Stimulated activated CD8-positive, alpha-beta memory T cell treated with anti-CD3 and anti-CD28 coated beads, Interleukin-2, amount 100 ng/mL, for 1 hour (primary cell): ENCODE measurements at regions not wholly inside any gene's neighbourhood (a gene's known extent, or its start where the extent isn't known, plus 50 kb on each side); places are given as distances from the start of the nearest gene placed in this dataset.

Source experiments
- DNase-seq, 2 donors: peaks; one replicate each; pipeline ENCODE4 v3.0.0-alpha.2; 2020; ENCODE audit warnings: low read depth in 2 of 2

- DNase-seq: no peak
These were observed 649.4 kb downstream of the NPHP4 start for GRCh38 chr1:5342830-5343229.

DNA sequence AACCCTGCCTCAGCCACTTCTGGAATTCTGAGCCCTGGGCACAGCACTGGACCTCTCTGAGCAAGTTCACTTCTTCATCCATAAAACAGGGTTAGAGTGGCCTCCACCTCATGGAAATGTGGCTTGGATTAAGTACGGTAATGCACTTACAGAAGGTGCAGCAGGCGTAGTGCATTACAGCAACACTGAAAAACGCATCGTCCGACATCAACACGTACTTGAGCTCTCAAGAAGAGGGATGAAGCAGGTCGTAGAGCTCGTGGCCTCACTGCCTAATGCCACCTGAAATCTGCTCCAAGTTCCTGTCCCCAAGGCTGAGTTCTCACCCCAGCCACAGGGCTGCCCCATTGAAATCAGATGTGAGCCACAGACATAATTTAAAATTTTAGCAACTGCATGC, 650.1 kb downstream of the NPHP4 start:
- DNase-seq: no peak

- no peak for DNase-seq
These were observed 650.8 kb downstream of the NPHP4 start for GRCh38 chr1:5341471-5341870.

DNA sequence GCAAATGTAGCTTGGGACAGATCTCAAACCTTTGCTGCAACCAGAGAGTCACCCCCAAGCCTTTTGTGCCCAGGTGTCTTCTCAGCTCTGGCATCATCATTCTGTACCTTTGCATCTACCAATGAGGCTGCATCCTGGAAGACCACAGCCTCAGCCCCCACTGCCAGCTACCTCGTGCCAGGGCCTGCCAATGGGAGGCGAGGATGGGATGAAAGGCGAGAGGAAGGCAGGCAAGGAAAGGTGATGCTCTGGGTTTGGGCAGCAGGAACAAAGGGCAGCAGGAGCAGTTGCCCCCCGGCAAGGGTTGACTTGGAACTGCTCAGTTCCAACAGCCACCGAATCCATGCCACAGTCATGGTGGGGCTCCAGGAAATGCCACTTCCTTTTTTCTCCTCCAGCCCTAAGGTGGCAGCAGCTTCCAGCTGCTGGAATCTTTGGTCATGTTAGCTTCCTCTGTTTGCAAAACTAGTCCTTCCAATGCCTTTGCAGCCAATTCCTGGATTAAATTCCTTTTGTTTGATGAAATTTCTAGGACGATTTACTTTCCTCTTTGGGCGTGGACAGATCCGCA, 651.6 kb downstream of the NPHP4 start:
- no peak for DNase-seq

- no peak for DNase-seq
These were observed 653.8 kb downstream of the NPHP4 start for GRCh38 chr1:5338466-5338865.

DNA sequence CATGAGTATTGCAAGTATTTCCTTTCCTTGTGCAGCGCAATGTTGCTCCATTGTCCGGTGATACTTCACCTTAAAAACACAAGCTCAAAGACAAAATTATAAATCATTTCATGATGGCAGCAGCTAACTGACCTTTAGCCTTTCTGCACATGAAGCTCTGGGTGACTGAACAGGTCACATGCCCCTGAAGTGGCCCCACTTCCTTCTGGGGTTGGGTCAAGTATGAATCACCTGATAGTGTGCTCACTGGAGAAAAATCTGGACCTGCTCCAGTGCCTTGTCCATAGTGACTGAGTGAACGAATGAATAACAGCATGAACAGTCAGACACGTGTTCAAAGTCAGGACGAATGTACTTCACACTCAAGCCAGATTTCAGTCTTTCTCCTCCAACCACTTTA, 658.9 kb downstream of the NPHP4 start:
- no peak for DNase-seq

DNA sequence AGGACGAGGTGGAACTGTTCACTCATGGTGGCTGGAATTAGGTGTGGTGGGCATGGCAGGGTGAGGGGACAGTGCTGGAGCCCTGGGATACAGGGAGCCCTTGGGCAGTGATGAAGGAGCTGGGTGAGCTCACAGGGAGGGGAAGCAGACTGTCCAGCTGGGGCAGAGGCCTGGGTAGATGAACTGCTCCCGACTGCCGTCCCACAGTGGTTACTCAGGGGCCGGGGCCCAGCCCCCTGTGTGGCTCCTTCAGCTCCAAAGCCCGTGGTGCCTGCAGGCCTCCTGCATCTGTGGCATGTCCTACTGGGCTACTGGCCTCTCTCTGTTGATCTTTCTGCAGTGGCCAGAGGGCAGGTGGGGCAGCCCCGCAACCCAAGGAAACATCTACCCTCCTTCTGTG, 661.1 kb downstream of the NPHP4 start:
- DNase-seq: no peak

GRCh38 chr1:5329068-5329739, 663.0 kb downstream of the NPHP4 start:
- DNase-seq: no peak

- no peak for DNase-seq
These were observed 667.3 kb downstream of the NPHP4 start for GRCh38 chr1:5324883-5325282.

DNA sequence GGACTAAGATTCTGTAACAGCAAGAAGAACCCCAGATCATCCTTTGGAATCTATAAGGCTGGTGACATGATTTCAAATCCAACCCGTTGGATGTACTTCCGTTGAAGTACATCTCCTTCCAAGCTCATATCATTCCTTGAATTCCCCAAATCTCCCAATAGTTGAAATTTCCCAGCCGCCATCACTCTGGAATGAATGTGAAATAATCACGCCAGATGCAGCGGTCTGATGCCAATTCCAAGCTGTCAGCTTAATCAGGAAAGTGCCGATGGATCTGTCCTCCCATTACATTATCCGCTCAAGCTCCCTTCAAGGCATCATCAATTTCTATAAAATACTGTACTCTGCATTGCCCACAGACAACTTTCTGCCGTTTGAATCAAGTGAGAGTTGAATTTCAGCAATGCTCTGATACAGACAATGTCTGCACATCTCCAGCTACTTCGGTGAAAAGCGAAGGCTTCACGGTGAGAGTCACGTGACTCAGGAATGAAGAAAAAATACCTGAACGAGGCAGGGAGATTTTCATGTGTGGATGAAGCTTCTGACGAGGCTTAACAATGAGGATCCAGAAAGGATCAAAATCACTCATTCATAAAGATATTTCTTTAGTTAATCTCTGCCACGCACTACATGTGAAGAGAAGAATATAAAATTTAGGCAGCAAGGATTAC, 663.9 kb downstream of the AJAP1 start:
- no peak for DNase-seq

- DNase-seq: no peak
These were observed 663.0 kb downstream of the AJAP1 start for GRCh38 chr1:5317391-5317790.

DNA sequence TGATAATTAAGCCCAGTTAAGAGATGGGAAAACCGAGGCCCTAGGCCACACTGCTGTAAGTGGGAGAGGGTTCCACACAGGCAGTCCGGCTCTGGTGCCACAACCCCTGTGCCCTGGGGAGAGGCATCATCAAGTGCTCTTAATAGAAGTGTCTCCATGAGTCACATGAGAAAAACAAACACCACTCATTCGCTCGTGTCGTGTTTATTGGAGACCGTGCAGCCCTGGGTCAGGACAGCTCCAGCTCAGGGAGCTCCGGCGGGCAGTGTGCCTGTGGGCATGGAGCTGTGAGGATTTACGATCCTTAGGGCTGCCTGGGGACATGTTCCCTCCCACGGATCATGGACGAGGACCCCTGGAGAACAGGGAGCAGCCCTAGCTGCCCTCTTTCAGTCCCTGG, 658.5 kb downstream of the AJAP1 start:
- DNase-seq: no peak

DNA sequence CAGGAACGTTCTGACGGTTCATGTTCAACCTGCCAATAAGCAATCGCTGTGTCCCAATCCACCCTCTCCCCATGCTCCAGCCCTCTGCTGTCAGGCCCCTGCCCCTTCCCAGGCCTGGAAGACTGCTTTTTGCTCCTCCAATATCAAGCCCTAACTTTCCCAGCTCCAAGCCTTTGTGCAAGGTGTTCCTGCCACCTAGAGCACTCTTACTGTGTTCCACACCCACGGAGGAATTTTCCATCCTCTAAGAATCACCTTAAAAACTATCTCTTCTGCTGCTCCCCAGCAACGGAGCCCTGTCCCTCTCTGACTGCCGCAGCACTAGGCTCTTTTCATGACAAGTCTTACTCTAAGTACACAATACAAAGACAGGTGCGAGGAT, 657.9 kb downstream of the AJAP1 start:
- no peak for DNase-seq

DNA sequence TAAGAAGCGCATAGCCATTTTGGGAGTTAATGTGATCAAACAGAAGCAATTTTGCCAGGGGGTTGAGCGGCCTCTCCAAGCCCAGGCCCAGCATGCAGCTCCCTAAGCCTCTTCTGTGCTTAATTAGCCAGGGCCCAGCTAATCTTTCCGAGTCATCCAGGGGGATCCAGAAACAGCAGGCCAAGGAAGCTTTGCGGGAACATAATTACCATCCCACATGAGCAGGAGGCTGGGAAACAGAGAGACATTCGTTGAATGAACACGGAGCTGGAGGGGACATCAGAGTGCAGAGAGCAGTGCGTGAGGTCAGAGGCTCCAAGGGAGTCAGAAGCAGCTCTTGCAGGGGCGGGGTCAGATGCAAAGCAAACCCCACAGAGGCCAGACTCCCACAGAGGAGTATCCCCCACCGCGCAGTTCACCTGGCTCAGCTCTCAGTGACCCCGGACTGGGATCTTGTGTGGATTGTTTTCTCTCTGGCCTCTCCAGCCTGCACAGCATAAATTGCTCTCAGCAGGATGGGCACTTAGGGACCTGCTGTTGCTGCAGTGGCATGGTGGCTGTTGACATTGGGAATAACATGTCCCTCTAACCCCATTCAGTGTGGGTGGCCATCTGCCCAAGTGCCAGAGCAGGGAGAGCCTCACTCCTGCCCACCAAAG, 657.4 kb downstream of the AJAP1 start:
- DNase-seq: no peak

GRCh38 chr1:5311147-5311546, 656.7 kb downstream of the AJAP1 start:
- DNase-seq: no peak

- DNase-seq: no peak
These were observed 653.8 kb downstream of the AJAP1 start for GRCh38 chr1:5308249-5308648.

- no peak for DNase-seq
These were observed 650.3 kb downstream of the AJAP1 start for GRCh38 chr1:5304702-5305101.

- DNase-seq: no peak
These were observed 644.0 kb downstream of the AJAP1 start for GRCh38 chr1:5298376-5298775.

DNA sequence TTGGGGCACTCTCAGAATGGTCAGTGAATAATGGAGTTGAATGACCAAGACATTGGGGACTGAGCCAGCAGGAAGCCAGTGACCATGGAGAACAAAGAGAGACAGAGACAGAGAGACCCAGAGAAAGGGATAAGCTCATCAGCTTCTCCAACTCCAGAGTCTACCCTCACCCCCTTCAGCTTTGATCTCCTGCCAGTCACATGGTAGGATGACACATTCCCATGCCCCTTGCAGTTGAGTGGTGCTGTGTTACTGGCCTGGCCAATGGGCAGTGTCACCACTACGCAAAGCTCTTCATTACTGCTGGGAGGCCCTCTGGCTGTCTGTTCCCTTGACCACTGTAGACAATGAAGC, 643.5 kb downstream of the AJAP1 start:
- DNase-seq: no peak

DNA sequence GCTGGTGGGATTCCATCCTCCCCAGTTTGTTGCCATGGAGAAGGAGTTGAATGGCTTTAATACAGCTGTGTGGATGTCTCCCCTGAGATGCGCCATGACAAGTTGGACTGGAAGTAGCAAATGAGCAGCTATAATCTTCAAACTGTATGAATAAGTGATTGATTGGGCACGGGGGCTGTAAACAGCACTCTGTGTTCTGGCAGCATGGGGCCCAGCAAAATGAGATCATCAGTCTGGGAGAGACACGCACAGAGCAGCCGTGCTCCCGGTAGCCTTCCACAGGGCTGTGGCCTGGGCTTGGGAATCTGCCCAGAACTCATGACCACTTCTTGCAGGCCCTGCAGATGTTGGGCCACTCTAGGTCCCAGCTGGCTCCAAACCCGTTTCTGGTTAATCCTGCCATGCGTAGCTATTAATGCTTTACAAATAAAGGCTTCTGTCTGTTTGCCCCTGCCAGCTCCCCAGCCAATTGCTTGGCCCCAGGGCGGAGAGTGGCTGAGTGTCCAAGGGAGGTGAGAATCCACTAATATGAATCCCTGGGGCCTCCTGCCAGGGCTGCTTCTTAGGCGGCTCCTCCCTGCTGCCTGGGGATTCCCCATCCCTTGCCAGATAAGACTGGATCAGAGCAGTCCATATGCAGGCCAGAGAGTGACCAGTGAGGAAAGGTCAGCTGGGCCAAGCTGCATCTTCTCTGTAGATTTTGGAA, 642.9 kb downstream of the AJAP1 start:
- DNase-seq: no peak

DNA sequence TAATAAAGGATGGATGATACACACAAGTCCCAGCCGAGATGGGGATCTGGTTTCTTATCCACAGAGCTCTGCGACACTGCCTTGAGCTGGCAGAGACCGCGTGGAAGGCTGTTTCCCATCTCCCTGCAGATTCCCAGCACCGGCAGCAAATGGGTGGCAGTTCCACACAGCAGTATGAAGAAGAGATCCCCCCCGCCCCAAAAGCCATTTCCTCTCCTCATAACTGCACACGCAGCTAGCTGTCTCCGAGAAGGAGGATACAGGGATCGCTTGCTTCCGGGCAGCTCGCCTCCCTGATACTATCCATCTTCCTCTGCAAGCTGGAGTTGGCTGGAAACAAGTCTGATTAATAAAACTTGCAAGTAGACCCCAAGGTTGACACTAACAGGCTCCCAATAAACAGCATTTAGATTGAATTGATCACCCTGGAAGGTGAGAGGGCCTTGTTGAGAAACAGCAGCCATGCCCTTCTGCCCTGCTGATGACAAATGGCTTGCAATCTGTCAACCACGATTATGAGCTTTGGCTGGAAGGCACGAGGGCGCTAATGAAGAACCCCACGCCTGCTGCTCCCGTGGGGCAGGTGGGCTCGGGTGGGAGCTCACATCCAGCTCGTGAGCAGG, 642.3 kb downstream of the AJAP1 start:
- DNase-seq: no peak

GRCh38 chr1:5296095-5296494, 641.7 kb downstream of the AJAP1 start:
- no peak for DNase-seq
